K562 (cell line): ENCODE measurements at regions not wholly inside any gene's neighbourhood (a gene's known extent, or its start where the extent isn't known, plus 50 kb on each side); places are given as distances from the start of the nearest gene placed in this dataset.

Source experiments
- ATAC-seq: fragments of 200-7000 bp; cut with Tn5 transposase; 3 replicates; pipeline ENCODE4 v1.9.1; 2020; ENCODE audit warnings: moderate library complexity
- BruUV-seq: library from RNA; stranded (reverse); fragments of 400-500 nt; replicated peaks from 2 replicates; lab custom pipeline; 2021; lab: Mats Ljungman, UMichigan
- CTCF ChIA-PET: fragments of 300-600 bp; formaldehyde crosslinking; extraction: SDS; loops from one replicate; lab custom pipeline; 2021; ENCODE audit warnings: low intra/inter-chr PET ratio; lab: Yijun Ruan, JAX
- POLR2A ChIA-PET: fragments of 300-600, 350-650 bp; sonication (Branson Sonifier 250); formaldehyde crosslinking; extraction: SDS; loops from one replicate; lab custom pipeline; 2021; ENCODE audit warnings: antibody characterized with exemption, inconsistent platforms; lab: Yijun Ruan, JAX
- DNase-seq, 4 experiments: peaks; one replicate each; pipeline versions ENCODE4 v3.0.0 to v3.0.0-alpha.2; 2011 to 2018; ENCODE audit warnings: low spot score in 3 of 4, mixed read lengths in 3 of 4; ENCODE audit errors: extremely low read depth in 1 of 4
- FAIRE-seq: peaks from 2 replicates; lab custom pipeline; 2011; peaks lifted over from hg19 to GRCh38; lab: Jason Lieb, UNC
- H2AFZ ChIP-seq: 2 replicates; pipeline ENCODE4 v1.6.0; 2011; ENCODE audit warnings: low read depth, low read length, control low read depth, inconsistent platforms
- H3K27ac ChIP-seq: fragments of 200-600 bp; 3 replicates; pipeline ENCODE4 v1.8.0; 2011; ENCODE audit warnings: low read depth, mild to moderate bottlenecking, control low read depth, inconsistent platforms, low read length, moderate library complexity, mixed read lengths; ENCODE audit errors: extremely low read depth
- H3K27me3 ChIP-seq, 2 experiments: fragments of 300-600 bp in 1 of 2; 2 replicates in 1 of 2; 3 replicates in 1 of 2; pipeline versions ENCODE4 v1.6.0 to v1.8.0; 2011; ENCODE audit warnings: inconsistent platforms in 2 of 2, low read length in 2 of 2, mild to moderate bottlenecking in 1 of 2, mixed read lengths in 1 of 2, moderate library complexity in 1 of 2; ENCODE audit not compliant: control insufficient read depth in 2 of 2, insufficient read depth in 2 of 2
- H3K36me3 ChIP-seq: fragments of 300-600 bp; 3 replicates; pipeline ENCODE4 v1.8.0; 2011; ENCODE audit warnings: mild to moderate bottlenecking, low read length, inconsistent platforms; ENCODE audit not compliant: control insufficient read depth, insufficient read depth
- H3K4me1 ChIP-seq, 2 experiments: fragments of 200-600 bp in 1 of 2; replicated peaks in 1 of 2; 2 replicates in 1 of 2; 3 replicates in 1 of 2; pipeline versions ENCODE4 v1.5.1 to v1.8.0; 2011; ENCODE audit warnings: inconsistent platforms in 2 of 2, low read length in 2 of 2, mild to moderate bottlenecking in 1 of 2, mixed read lengths in 1 of 2, moderate library complexity in 1 of 2; ENCODE audit not compliant: control insufficient read depth in 2 of 2, insufficient read depth in 2 of 2
- H3K4me2 ChIP-seq: 2 replicates; pipeline ENCODE4 v1.6.1; 2011; ENCODE audit warnings: low read length, control low read depth, inconsistent platforms, mixed read lengths; ENCODE audit not compliant: insufficient read depth
- H3K4me3 ChIP-seq: fragments of 200-600 bp; sonication (generic), shearing (Covaris generic); 2 replicates; pipeline ENCODE4 v1.5.1; 2016; ENCODE audit warnings: control low read depth, inconsistent platforms
- H3K79me2 ChIP-seq: fragments of 200-600 bp; 3 replicates; pipeline ENCODE4 v1.8.0; 2011; ENCODE audit warnings: low read length, inconsistent platforms; ENCODE audit not compliant: control insufficient read depth, insufficient read depth
- H3K9ac ChIP-seq, 2 experiments: 2 replicates each; pipeline versions ENCODE4 v1.6.0 to v1.6.1; 2011; ENCODE audit warnings: low read depth in 2 of 2, low read length in 2 of 2, control low read depth in 1 of 2, inconsistent platforms in 1 of 2, mild to moderate bottlenecking in 1 of 2, mixed read lengths in 1 of 2; ENCODE audit not compliant: insufficient read depth in 1 of 2
- H3K9me1 ChIP-seq: one replicate; pipeline ENCODE4 v1.6.0; 2011; ENCODE audit warnings: inconsistent platforms, mild to moderate bottlenecking, low read length, moderate library complexity; ENCODE audit not compliant: control insufficient read depth, insufficient read depth
- H3K9me3 ChIP-seq: replicated peaks from 2 replicates; pipeline ENCODE4 v1.5.1; 2011; ENCODE audit warnings: low read depth, low read length, inconsistent platforms; ENCODE audit not compliant: control insufficient read depth, insufficient read depth
- H4K20me1 ChIP-seq: replicated peaks from 2 replicates; pipeline ENCODE4 v1.6.1; 2011; ENCODE audit warnings: low read length, inconsistent platforms, mixed read lengths; ENCODE audit not compliant: control insufficient read depth, insufficient read depth
- CEBPG ChIP-seq, 3 experiments: fragments of 200-800 bp in 1 of 3; sonication (Bioruptor generic) in 1 of 3; sonication (generic) in 1 of 3; formaldehyde crosslinking in 1 of 3; IDR thresholded peaks in 2 of 3; conservative IDR thresholded peaks in 1 of 3; 2 replicates each; pipeline versions ENCODE4 v1.6.1 to v1.8.0; 2016 to 2022; ENCODE audit warnings: missing compliant biosample characterization in 2 of 3, missing genetic modification characterization in 2 of 3, mild to moderate bottlenecking in 1 of 3, missing genetic modification reagents in 1 of 3
- DIDO1 ChIP-seq: fragments of 450-650 bp; IDR thresholded peaks from 2 replicates; pipeline ENCODE4 v1.6.1; 2016; ENCODE audit warnings: low read depth, missing biosample characterization, missing genetic modification characterization
- IRF1 ChIP-seq: sonication (generic); formaldehyde crosslinking; IDR thresholded peaks from 2 replicates; pipeline ENCODE4 v1.8.0; 2022; ENCODE audit warnings: missing genetic modification reagents, mild to moderate bottlenecking, borderline replicate concordance
- WGBS: fragments of 100-300 bp; shearing (Covaris generic); methylation state at CpG from one replicate; pipeline ENCODE4 v1.1.6; 2016; ENCODE audit warnings: low coverage, mixed read lengths; ENCODE audit not compliant: insufficient coverage; ENCODE audit errors: missing lambda C conversion rate; 5-methylcytosine and 5-hydroxymethylcytosine counted together
- in situ Hi-C: fragments of 300-500 bp; cut with MboI; formaldehyde crosslinking; loops from 4 replicates; pipeline ENCODE4 v1.15.0; 2018; ENCODE audit warnings: inconsistent platforms, mixed read lengths
- intact Hi-C: fragments of 100-400 bp; cut with micrococcal nuclease; formaldehyde crosslinking; loops from 2 replicates; pipeline ENCODE4 v1.14.2; 2022

GRCh38 chr17:13725288-13725990 is 123.7 kb upstream of the HS3ST3A1 start:
- Histone ChIP-seq H3K9me3 (no peaks in the 10 kb centered on the region), H4K20me1 (no peaks in the 10 kb centered on the region), H3K4me3 (no peak overlapping the region), H3K27me3 (no peaks in the 10 kb centered on the region; a peak in 1 of 5 replicates), H3K9me1 (no peaks in the 10 kb centered on the region), H3K79me2 (no peaks in the 10 kb centered on the region), H3K4me2 (no peak overlapping the region), H3K36me3 (no peaks in the 10 kb centered on the region), H3K27ac (no peak overlapping the region), H2AFZ (no peak overlapping the region), H3K9ac (no peak overlapping the region), H3K4me1 (no peaks in the 10 kb centered on the region)
- ATAC-seq (no peak), FAIRE-seq (no peak), DNase-seq (no peak)
- no TSS peak for BruUV-seq
- 3% methylated on average over 2 of the region's 2 CpGs for WGBS
- intact Hi-C loops, result no loop called here
- ChIA-PET POLR2A (no interaction called here), CTCF (no interaction called here)
- in situ Hi-C loops, result no loop called here
- TF ChIP-seq IRF1 (CRISPR knock-in tag), result no peak

- H3K27ac ChIP-seq, result no peak overlapping the region
- no peak overlapping the region for H2AFZ ChIP-seq
- CTCF ChIA-PET, result no interaction called here
- H3K9me3 ChIP-seq, result no peaks in the 10 kb centered on the region
- H3K27me3 ChIP-seq, result no peaks in the 10 kb centered on the region; a peak in 1 of 5 replicates
- POLR2A ChIA-PET, result no interaction called here
- no peaks in the 10 kb centered on the region for H3K4me1 ChIP-seq
- TF ChIP-seq DIDO1, result no peak
- no peak for TF ChIP-seq CEBPG (CRISPR knock-in tag; IDR thresholded peaks at IDR 0.05)
- TF ChIP-seq CEBPG (tag; conservative IDR thresholded peaks at IDR 0.05 in 1 of 2, IDR thresholded peaks at IDR 0.05 in 1 of 2), result peak in 1 of 2 experiments; percentile 53; a peak in 1 of 4 replicates
- DNase-seq, result no peak
- H3K9me1 ChIP-seq, result no peaks in the 10 kb centered on the region
- ATAC-seq, result no peak
- no peak overlapping the region for H3K9ac ChIP-seq
- H3K79me2 ChIP-seq, result no peaks in the 10 kb centered on the region
- no peaks in the 10 kb centered on the region for H3K36me3 ChIP-seq
- no TSS peak for BruUV-seq
- FAIRE-seq, result no peak
- WGBS, result 13% methylated on average over 6 of the region's 6 CpGs
- in situ Hi-C loops, result no loop called here
- H3K4me3 ChIP-seq, result no peak overlapping the region
- H4K20me1 ChIP-seq, result no peaks in the 10 kb centered on the region
- intact Hi-C loops, result no loop called here
- H3K4me2 ChIP-seq, result no peak overlapping the region
Measured at GRCh38 chr17:13727441-13728171, 125.9 kb upstream of the HS3ST3A1 start.
